ENCODE measurements at regions not wholly inside any gene's neighbourhood (a gene's known extent, or its start where the extent isn't known, plus 50 kb on each side); places are given as distances from the start of the nearest gene placed in this dataset.

DNA sequence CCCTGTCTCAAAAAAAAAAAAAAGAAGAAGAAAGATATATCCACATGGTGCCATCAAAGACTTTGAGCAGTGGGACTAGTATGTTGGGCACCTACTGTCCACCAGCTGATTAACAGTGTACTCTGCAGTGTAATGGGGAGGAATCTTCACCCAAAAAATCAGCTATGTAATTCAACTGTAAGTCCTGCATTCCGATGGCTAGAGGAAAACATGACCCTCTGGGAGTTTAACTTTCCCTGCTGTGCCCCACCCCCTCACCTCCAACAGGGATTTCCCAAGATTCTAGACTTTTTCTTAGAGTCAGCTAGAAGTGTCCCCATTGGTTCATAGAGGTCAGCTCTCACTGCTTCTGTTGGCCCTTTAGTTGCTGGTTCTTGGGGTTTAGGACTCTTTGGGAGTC is 221.2 kb upstream of the CLINT1 start:
- TF ChIP-seq TP53 (CRISPR knock-in tag; IDR thresholded peaks at IDR 0.05), result no peak
- no peak for TF ChIP-seq JUN (CRISPR knock-in tag; IDR thresholded peaks at IDR 0.05)
- no peak for TF ChIP-seq KAT7 (CRISPR knock-in tag; IDR thresholded peaks at IDR 0.05; ENCODE audit: borderline replicate concordance)
- TF ChIP-seq, protein P1, sequence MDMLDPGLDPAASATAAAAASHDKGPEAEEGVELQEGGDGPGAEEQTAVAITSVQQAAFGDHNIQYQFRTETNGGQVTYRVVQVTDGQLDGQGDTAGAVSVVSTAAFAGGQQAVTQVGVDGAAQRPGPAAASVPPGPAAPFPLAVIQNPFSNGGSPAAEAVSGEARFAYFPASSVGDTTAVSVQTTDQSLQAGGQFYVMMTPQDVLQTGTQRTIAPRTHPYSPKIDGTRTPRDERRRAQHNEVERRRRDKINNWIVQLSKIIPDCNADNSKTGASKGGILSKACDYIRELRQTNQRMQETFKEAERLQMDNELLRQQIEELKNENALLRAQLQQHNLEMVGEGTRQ (CRISPR knock-in tag; IDR thresholded peaks at IDR 0.05), result no peak
- TF ChIP-seq, protein P2, sequence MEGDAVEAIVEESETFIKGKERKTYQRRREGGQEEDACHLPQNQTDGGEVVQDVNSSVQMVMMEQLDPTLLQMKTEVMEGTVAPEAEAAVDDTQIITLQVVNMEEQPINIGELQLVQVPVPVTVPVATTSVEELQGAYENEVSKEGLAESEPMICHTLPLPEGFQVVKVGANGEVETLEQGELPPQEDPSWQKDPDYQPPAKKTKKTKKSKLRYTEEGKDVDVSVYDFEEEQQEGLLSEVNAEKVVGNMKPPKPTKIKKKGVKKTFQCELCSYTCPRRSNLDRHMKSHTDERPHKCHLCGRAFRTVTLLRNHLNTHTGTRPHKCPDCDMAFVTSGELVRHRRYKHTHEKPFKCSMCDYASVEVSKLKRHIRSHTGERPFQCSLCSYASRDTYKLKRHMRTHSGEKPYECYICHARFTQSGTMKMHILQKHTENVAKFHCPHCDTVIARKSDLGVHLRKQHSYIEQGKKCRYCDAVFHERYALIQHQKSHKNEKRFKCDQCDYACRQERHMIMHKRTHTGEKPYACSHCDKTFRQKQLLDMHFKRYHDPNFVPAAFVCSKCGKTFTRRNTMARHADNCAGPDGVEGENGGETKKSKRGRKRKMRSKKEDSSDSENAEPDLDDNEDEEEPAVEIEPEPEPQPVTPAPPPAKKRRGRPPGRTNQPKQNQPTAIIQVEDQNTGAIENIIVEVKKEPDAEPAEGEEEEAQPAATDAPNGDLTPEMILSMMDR (IDR thresholded peaks at IDR 0.05), result no peak
- TF ChIP-seq, protein P3, sequence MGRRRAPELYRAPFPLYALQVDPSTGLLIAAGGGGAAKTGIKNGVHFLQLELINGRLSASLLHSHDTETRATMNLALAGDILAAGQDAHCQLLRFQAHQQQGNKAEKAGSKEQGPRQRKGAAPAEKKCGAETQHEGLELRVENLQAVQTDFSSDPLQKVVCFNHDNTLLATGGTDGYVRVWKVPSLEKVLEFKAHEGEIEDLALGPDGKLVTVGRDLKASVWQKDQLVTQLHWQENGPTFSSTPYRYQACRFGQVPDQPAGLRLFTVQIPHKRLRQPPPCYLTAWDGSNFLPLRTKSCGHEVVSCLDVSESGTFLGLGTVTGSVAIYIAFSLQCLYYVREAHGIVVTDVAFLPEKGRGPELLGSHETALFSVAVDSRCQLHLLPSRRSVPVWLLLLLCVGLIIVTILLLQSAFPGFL (CRISPR knock-in tag; IDR thresholded peaks at IDR 0.05; ENCODE audit: borderline replicate concordance), result no peak
- TF ChIP-seq, protein P4, sequence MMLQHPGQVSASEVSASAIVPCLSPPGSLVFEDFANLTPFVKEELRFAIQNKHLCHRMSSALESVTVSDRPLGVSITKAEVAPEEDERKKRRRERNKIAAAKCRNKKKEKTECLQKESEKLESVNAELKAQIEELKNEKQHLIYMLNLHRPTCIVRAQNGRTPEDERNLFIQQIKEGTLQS (CRISPR knock-in tag; conservative IDR thresholded peaks at IDR 0.05), result no peak
- TF ChIP-seq, protein P5, sequence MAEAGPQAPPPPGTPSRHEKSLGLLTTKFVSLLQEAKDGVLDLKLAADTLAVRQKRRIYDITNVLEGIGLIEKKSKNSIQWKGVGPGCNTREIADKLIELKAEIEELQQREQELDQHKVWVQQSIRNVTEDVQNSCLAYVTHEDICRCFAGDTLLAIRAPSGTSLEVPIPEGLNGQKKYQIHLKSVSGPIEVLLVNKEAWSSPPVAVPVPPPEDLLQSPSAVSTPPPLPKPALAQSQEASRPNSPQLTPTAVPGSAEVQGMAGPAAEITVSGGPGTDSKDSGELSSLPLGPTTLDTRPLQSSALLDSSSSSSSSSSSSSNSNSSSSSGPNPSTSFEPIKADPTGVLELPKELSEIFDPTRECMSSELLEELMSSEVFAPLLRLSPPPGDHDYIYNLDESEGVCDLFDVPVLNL (CRISPR knock-in tag; IDR thresholded peaks at IDR 0.05; ENCODE audit: borderline replicate concordance, low read depth), result no peak
- TF ChIP-seq ZBTB21 (CRISPR knock-in tag; IDR thresholded peaks at IDR 0.05; ENCODE audit: borderline replicate concordance), result no peak
- no peak for TF ChIP-seq ESRRA (CRISPR knock-in tag; IDR thresholded peaks at IDR 0.05; ENCODE audit: borderline replicate concordance)
- TF ChIP-seq PRRX2 (CRISPR knock-in tag; IDR thresholded peaks at IDR 0.05), result no peak

All from WTC11 (cell line).